ENCODE measurements at regions not wholly inside any gene's neighbourhood (a gene's known extent, or its start where the extent isn't known, plus 50 kb on each side); places are given as distances from the start of the nearest gene placed in this dataset.

DNA sequence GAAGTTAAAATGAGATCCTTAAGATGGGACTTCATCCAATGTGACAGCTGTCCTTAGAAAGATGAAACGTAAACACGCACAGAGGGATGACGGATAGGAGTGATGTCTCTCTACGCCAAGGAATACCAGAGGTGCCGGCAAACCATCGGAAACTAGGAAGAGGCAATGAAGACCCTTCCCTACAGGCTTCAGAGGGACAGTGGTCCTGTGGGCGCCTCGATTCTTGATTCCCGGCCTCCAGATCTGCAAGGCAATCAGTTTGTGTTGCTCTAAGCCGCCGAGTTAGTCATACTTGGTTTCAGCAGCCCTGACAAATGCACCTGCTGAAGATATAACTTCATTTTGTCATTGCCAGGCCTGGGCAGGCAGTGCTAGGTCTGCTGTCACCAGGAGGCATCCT, 1455.1 kb downstream of the TBC1D22A start:
- TF ChIP-seq, protein P1, sequence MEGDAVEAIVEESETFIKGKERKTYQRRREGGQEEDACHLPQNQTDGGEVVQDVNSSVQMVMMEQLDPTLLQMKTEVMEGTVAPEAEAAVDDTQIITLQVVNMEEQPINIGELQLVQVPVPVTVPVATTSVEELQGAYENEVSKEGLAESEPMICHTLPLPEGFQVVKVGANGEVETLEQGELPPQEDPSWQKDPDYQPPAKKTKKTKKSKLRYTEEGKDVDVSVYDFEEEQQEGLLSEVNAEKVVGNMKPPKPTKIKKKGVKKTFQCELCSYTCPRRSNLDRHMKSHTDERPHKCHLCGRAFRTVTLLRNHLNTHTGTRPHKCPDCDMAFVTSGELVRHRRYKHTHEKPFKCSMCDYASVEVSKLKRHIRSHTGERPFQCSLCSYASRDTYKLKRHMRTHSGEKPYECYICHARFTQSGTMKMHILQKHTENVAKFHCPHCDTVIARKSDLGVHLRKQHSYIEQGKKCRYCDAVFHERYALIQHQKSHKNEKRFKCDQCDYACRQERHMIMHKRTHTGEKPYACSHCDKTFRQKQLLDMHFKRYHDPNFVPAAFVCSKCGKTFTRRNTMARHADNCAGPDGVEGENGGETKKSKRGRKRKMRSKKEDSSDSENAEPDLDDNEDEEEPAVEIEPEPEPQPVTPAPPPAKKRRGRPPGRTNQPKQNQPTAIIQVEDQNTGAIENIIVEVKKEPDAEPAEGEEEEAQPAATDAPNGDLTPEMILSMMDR (conservative IDR thresholded peaks at IDR 0.05; ENCODE audit: low read depth, low read length), result no peak
- TF ChIP-seq EZH2 (IDR thresholded peaks at IDR 0.05; ENCODE audit: low read length, unreplicated experiment), result no peak

Data from PC-3 (cell line).